GM18861 (cell line): ENCODE measurements at regions not wholly inside any gene's neighbourhood (a gene's known extent, or its start where the extent isn't known, plus 50 kb on each side); places are given as distances from the start of the nearest gene placed in this dataset.
"Not testable (repeated sequence)": the region's sequence is repeated elsewhere in the genome, so short reads cannot be mapped to it uniquely, and the experiment has no call there.

ENCODE experiments used
- ATAC-seq: cut with Tn5 transposase; IDR thresholded peaks from one replicate; pipeline ENCODE4 v1.9.1; 2021; ENCODE audit not compliant: unreplicated experiment

GRCh38 chr12:46578190-46578982, 205.8 kb upstream of the SLC38A2 start:
- ATAC-seq: no peak

GRCh38 chr12:46577063-46577776, 204.6 kb upstream of the SLC38A2 start:
- no peak for ATAC-seq

DNA sequence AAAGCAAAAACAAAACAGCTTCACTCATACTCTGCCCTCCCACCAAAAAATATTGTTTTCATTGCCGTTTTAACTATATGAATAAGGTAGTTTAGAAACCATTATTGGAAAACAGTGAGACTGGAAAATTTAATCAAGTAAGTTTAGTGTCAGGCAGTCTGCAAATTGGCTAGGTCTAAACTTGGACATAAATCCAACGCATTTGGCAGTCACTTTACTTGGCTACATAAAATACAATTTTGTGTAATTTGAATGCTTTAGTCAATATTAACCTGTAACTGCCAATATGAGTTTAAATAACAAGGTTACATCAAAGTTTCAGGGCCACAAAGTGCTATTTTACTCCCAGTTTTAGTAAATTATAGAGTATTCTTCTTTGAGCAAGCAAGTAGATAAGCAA, 202.3 kb upstream of the SLC38A2 start:
- ATAC-seq: no peak

- no peak for ATAC-seq
Observed at GRCh38 chr12:46573347-46573658, 200.7 kb upstream of the SLC38A2 start.

DNA sequence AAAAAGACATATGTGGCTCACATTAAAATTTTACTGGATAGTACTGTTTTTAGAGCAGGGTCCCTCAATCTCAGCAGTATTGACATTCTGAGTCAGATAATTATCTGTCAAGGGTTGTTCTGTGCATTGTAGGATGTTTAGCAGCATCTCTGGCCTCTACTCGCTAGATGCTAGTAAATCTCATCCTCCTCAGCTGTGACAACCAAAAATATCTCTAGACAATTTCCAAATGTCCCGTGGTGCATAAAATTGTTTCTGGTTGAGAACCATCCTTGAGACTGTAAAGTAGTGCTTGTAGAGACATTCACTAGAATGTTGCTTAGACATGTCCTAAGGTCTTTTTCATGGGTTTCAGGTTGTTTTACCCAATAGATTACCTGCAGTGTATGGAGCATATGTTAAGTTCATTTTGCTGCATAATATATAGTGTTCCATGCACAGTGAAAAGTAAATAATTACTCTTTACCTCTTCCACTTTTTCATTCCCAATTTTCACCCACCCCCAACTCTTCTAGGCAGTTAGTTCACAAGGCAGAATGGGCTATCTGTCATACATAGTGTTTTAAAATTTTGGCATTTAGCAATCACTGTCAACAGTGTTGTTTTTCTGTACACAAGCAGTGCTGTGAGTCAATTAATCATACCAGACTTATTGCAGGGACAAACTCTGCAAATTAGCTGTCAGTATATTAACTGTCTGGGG, 200.2 kb upstream of the SLC38A2 start:
- ATAC-seq: no peak

DNA sequence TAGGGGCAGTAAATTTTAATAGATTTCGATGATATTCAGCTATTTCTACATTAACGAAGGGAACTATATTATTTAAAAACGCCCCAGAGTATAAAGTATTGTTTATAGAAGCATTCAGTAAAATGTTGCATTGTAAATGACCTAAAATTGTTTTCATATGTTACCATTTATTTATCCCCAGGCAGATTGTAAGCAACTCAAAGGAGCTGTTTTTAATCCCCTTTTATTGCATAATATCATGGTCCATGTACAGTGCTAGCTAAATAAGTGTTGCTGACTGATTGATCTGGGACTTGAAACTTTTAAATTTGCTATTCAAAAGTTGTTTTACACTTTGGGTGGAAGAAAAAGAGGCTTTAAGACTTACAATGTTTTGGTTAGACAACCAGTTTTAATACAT, 199.0 kb upstream of the SLC38A2 start:
- no peak for ATAC-seq

- no peak for ATAC-seq
Observed at GRCh38 chr12:46569826-46570439, 197.4 kb upstream of the SLC38A2 start.

DNA sequence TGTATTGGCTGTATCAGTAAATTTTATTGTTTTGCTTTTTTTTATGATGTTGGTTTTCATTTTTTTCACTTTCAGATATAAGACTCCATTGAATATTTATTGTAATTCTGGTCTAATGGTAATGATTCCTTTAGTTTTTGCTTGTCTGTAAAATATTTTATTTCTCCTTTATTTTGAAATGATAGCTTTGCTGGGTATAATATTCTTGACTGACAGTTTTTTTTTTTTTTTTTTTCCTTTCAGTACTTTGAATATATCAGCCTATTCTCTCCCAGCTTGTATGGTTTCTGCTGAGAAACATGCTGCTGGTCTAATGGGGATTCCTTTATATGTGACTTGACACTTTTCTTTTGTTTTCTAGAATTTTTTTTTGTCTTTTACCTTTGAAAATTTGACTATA, 195.1 kb upstream of the SLC38A2 start:
- ATAC-seq: no peak

DNA sequence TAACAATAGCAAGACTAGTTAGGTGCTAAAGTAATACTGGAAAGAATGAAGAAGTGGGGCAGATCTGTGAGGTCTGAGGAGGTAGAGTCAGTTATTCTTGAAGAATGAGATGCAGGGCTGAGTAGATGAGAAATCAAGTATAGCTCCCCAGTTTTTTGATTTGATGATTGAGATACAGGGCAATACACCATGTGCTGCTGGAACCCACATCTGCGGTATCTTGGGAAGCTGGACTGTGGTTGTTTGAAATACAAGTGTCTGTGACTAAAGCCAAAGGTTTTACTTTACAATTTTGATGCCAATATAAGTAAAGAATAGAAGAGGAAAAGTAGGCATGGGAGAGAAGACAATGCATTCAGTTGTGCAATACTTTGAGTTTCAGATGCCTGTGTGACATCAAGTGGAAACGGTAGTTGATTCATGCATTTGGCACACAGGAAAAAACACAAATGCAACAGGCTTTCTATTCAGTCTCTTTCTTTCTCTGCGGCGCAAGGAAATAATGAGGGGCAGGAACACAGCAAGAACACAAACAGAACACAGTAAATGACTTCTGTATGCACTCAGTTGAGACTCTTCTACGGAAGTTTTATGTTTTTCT, 190.2 kb upstream of the SLC38A2 start:
- no peak for ATAC-seq

- not testable (repeated sequence) for ATAC-seq
Observed at GRCh38 chr12:46561769-46562624, 189.4 kb upstream of the SLC38A2 start.

GRCh38 chr12:46560874-46561273, 188.3 kb upstream of the SLC38A2 start:
- no peak for ATAC-seq

GRCh38 chr12:46560089-46560488, 187.5 kb upstream of the SLC38A2 start:
- no peak for ATAC-seq

DNA sequence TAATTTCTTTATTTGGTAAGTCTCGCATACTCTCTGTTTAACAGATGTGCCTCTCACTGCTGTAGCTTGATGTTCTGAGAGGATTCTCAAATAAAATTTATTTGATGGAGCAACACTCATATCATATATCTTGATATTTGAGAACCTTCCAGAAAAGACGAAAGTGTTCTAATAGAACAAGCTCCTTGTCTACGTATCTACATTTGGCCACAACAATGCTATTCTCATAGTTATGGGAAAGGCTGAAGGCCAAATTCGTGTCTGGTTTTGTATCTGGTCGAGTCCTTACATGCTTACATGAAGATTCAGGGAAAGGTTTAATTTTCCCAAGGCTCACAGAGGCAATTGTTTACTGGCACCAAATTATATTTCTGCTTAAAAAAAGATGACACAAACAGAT, 186.7 kb upstream of the SLC38A2 start:
- ATAC-seq: no peak

GRCh38 chr12:46558677-46559076, 186.1 kb upstream of the SLC38A2 start:
- no peak for ATAC-seq

- ATAC-seq: no peak
Observed at GRCh38 chr12:46557539-46558373, 185.2 kb upstream of the SLC38A2 start.

- no peak for ATAC-seq
Observed at GRCh38 chr12:46556819-46557524, 184.4 kb upstream of the SLC38A2 start.

DNA sequence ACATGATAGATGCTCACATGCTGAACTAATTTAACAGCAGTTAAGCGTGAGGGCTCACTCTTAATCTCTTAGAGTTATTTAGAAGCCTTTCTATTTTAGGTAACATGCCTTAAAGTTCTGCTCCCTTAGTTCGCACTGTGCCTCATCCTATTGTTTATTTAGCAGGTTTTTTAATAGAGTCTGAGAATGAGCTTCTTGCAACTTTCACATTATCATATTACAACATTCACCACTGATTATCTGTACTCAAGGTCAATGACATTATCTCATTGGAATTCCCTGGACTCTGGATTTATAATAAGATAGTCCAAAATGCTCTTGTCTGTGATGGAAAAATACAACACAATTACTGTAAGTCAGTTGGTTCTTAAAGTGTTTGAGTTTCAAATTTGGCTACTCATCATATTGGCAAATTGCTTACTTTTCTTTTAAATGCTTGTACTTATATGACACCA, 183.6 kb upstream of the SLC38A2 start:
- ATAC-seq: no peak

DNA sequence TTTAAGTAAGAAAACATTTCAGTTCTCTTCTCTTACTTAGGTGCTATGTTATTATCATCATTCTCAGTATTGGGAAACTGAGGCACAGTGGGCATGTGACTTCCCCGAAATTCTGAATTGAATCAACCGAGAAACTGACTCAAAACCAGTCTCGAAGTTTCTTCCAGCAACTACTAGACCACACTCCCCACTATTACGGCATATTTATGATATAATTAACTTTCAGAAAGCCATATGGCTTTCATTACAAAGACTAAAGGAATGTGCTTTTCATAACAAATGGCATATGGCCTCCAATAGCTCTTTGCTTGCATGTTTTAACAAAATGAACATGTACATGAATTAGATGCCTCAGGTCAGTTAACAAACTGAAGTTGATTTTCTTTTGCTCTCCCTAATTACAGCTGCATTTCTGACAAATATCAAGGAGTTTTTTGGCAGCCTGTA, 182.9 kb upstream of the SLC38A2 start:
- ATAC-seq: no peak

DNA sequence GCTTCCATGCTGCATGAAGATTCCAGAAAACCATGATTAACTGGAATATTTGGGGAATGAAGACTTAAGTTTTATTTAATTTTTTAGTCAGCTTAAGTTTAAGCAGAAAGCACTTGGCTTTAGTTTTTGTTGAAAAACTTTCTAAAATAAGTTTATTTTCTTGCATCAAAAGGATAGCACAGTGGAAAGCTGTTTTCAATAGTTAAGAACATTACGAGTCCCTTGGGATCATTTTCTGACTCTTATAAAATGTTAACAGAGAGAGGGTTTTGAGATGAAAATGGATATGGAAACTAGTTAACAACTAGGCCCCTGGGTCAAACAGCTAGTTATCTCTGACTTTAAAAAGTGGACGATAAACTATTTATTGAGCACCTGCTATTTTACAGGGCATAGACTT, 181.9 kb upstream of the SLC38A2 start:
- ATAC-seq: no peak
